Activated T-helper 2 cell treated with anti-CD3 and anti-CD28 coated beads, Interferon-gamma antibody, Interleukin-2, Interleukin-4, amounts not matched to agents 10 μg/mL and 5 μg/mL and 100 μg/mL, durations not matched to agents 14 hours and 24 hours and 36 hours (primary cell): ENCODE measurements at regions not wholly inside any gene's neighbourhood (a gene's known extent, or its start where the extent isn't known, plus 50 kb on each side); places are given as distances from the start of the nearest gene placed in this dataset.

Experiments
- DNase-seq: peaks from one replicate; pipeline ENCODE4 v3.0.0; 2021; ENCODE audit warnings: low spot score
- H3K27ac Mint-ChIP-seq: one replicate; pipeline ENCODE4 v1.8.0; 2021; ENCODE audit warnings: mixed read lengths
- H3K27me3 Mint-ChIP-seq: one replicate; pipeline ENCODE4 v1.8.0; 2021; ENCODE audit warnings: low read depth, mixed read lengths
- H3K36me3 Mint-ChIP-seq: one replicate; pipeline ENCODE4 v1.8.0; 2021; ENCODE audit warnings: low read depth, mixed read lengths
- H3K4me1 Mint-ChIP-seq: one replicate; pipeline ENCODE4 v1.8.0; 2021; ENCODE audit warnings: low read depth, mixed read lengths
- H3K4me3 Mint-ChIP-seq: one replicate; pipeline ENCODE4 v1.8.0; 2021; ENCODE audit warnings: low read depth, mild to moderate bottlenecking, moderate library complexity, mixed read lengths
- H3K9me3 Mint-ChIP-seq: one replicate; pipeline ENCODE4 v1.8.0; 2021; ENCODE audit warnings: mixed read lengths
- intact Hi-C: fragments of 100-400 bp; cut with micrococcal nuclease; formaldehyde crosslinking; loops from one replicate; pipeline ENCODE4 v1.15.1; 2023

DNA sequence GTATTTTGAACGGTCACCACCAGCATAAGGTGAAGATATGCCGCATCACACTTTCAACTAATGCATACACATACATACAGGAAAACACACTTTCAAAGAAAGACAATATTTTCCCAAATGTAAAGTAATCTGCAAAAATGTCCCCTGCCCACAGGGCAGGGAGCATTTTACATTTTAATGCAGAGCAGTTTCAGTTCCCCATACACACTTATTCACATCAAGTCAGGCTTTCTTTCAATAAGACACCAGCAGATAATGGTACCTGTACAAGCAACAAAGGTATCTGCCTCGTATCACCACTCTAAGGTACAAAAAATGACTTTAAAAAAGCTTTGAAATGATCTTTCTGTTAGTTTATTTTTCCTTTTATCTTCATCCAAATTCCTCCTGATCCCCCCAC, 247.1 kb upstream of the CCNG1 start:
- no peaks in the 10 kb centered on the region for H3K27me3 Mint-ChIP-seq
- H3K4me3 Mint-ChIP-seq = no peak overlapping the region
- no peaks in the 10 kb centered on the region for H3K36me3 Mint-ChIP-seq
- H3K27ac Mint-ChIP-seq = no peak overlapping the region
- no peaks in the 10 kb centered on the region for H3K4me1 Mint-ChIP-seq
- intact Hi-C loops = no loop called here
- no peak for DNase-seq
- peaks cover 15% of the 10 kb centered on the region for H3K9me3 Mint-ChIP-seq

- Mint-ChIP-seq H3K9me3 (peaks cover 10% of the 10 kb centered on the region), H3K4me1 (no peaks in the 10 kb centered on the region), H3K27me3 (no peaks in the 10 kb centered on the region), H3K4me3 (no peak overlapping the region), H3K36me3 (no peaks in the 10 kb centered on the region), H3K27ac (no peak overlapping the region)
- intact Hi-C loops = no loop called here
- no peak for DNase-seq
These were observed 246.6 kb upstream of the CCNG1 start for GRCh38 chr5:163190784-163191183.

GRCh38 chr5:163193886-163194285, 243.5 kb upstream of the CCNG1 start:
- intact Hi-C loops = no loop called here
- DNase-seq = no peak
- H3K27ac Mint-ChIP-seq = no peak overlapping the region
- H3K4me1 Mint-ChIP-seq = no peaks in the 10 kb centered on the region
- peaks cover 9% of the 10 kb centered on the region for H3K9me3 Mint-ChIP-seq
- no peak overlapping the region for H3K4me3 Mint-ChIP-seq
- H3K36me3 Mint-ChIP-seq = no peaks in the 10 kb centered on the region
- H3K27me3 Mint-ChIP-seq = no peaks in the 10 kb centered on the region

DNA sequence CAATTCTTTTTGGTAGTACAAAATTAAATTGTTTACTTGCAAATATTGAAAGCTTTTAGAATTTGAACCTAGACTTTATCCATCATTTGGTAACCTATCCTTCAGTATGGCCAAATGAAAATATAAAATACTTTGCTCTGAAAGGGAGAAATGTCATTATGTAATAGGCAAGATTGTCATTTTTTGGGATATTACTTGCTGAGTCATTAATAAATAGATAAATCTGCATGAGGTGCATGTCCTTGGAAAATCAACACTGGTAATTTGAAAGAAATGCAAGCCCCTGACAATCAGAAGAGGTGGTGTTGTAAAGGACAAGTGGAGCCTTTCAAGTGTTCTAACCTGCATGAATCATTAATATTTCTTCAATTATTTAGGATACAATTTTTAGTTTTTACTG, 231.8 kb upstream of the CCNG1 start:
- intact Hi-C loops = no loop called here
- DNase-seq = no peak
- Mint-ChIP-seq H3K9me3 (peaks cover 22% of the 10 kb centered on the region), H3K27ac (no peak overlapping the region), H3K36me3 (no peaks in the 10 kb centered on the region), H3K4me1 (no peaks in the 10 kb centered on the region), H3K4me3 (no peak overlapping the region), H3K27me3 (no peaks in the 10 kb centered on the region)

DNA sequence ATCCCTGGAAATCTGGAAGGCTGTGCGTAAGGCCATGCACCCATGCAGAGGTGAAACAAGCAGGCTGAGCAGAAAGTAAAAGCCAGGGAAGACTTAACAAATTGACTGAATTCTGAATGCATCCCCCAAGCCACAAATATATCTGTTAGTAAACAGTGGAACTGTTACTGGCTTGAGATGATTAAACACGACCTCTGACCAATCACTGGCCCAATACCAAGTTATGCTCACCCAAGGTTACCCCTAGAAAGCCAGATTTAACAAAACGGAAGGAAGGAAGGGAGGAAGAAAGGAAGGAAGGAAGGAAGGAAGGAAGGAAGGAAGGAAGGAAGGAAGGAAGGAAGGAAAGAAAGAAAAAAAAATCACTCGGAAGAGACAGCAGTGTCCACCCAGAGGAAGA, 215.8 kb upstream of the CCNG1 start:
- Mint-ChIP-seq H3K36me3 (no peaks in the 10 kb centered on the region), H3K4me1 (no peaks in the 10 kb centered on the region), H3K4me3 (no peak overlapping the region), H3K27me3 (no peaks in the 10 kb centered on the region), H3K27ac (no peak overlapping the region), H3K9me3 (no peaks in the 10 kb centered on the region)
- intact Hi-C loops = no loop called here
- DNase-seq = no peak

- no peaks in the 10 kb centered on the region for H3K27me3 Mint-ChIP-seq
- H3K4me1 Mint-ChIP-seq = no peaks in the 10 kb centered on the region
- no peak for DNase-seq
- no peak overlapping the region for H3K27ac Mint-ChIP-seq
- intact Hi-C loops = no loop called here
- H3K9me3 Mint-ChIP-seq = no peaks in the 10 kb centered on the region
- no peak overlapping the region for H3K4me3 Mint-ChIP-seq
- no peaks in the 10 kb centered on the region for H3K36me3 Mint-ChIP-seq
These were observed 214.4 kb upstream of the CCNG1 start for GRCh38 chr5:163222982-163223381.

GRCh38 chr5:163244445-163244987, 192.9 kb upstream of the CCNG1 start:
- intact Hi-C loops = no loop called here
- H3K4me1 Mint-ChIP-seq = no peaks in the 10 kb centered on the region
- DNase-seq = no peak
- H3K27me3 Mint-ChIP-seq = no peaks in the 10 kb centered on the region
- H3K4me3 Mint-ChIP-seq = no peak overlapping the region
- H3K9me3 Mint-ChIP-seq = peaks cover 7% of the 10 kb centered on the region
- H3K27ac Mint-ChIP-seq = no peak overlapping the region
- no peaks in the 10 kb centered on the region for H3K36me3 Mint-ChIP-seq

GRCh38 chr5:163245584-163245983, 191.8 kb upstream of the CCNG1 start:
- H3K4me3 Mint-ChIP-seq = no peak overlapping the region
- peaks cover 7% of the 10 kb centered on the region for H3K9me3 Mint-ChIP-seq
- intact Hi-C loops = no loop called here
- no peak overlapping the region for H3K27ac Mint-ChIP-seq
- no peak for DNase-seq
- no peaks in the 10 kb centered on the region for H3K36me3 Mint-ChIP-seq
- H3K27me3 Mint-ChIP-seq = no peaks in the 10 kb centered on the region
- H3K4me1 Mint-ChIP-seq = no peaks in the 10 kb centered on the region

DNA sequence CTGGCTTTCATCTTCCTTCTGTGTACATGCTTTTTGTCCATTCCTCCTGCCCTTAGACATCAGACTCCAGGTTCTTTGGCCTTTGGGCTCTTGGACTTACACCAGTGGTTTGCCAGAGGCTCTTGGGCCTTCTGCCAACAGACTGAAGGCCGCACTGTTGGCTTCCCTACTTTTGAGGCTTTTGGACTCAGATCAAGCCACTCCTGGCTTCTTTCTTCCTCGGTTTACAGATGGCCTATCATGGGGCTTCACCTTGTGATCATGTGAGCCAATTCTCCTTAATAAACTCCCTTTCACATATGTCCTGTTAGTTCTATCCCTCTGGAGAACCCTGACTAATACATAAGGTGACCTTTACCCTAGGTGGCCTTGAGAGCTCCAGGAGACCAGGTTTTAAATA, 189.1 kb upstream of the CCNG1 start:
- intact Hi-C loops = no loop called here
- no peak overlapping the region for H3K4me3 Mint-ChIP-seq
- DNase-seq = no peak
- no peaks in the 10 kb centered on the region for H3K4me1 Mint-ChIP-seq
- H3K9me3 Mint-ChIP-seq = no peaks in the 10 kb centered on the region
- H3K36me3 Mint-ChIP-seq = no peaks in the 10 kb centered on the region
- no peaks in the 10 kb centered on the region for H3K27me3 Mint-ChIP-seq
- H3K27ac Mint-ChIP-seq = no peak overlapping the region

DNA sequence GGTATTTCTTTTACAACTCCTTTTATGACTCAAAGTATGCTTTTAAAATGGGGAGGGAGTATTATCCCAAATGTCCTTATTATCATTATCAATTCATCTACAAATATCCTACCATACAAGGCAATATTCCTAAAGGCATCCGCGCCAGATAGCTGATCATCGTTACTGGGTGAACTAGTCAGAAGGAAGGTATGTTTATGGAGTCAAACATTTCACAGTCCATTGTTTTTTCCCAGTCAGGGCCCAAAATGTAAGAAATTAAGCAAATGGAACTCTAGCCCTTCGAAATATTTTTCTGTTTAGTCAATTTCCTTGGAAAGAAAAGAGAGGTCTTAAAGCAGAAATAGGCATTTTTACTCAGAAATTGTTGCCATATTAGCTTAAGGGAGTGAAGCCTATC, 188.5 kb upstream of the CCNG1 start:
- Mint-ChIP-seq H3K36me3 (no peaks in the 10 kb centered on the region), H3K4me3 (no peak overlapping the region), H3K27ac (no peak overlapping the region), H3K9me3 (no peaks in the 10 kb centered on the region), H3K27me3 (no peaks in the 10 kb centered on the region), H3K4me1 (no peaks in the 10 kb centered on the region)
- intact Hi-C loops = no loop called here
- DNase-seq = no peak

DNA sequence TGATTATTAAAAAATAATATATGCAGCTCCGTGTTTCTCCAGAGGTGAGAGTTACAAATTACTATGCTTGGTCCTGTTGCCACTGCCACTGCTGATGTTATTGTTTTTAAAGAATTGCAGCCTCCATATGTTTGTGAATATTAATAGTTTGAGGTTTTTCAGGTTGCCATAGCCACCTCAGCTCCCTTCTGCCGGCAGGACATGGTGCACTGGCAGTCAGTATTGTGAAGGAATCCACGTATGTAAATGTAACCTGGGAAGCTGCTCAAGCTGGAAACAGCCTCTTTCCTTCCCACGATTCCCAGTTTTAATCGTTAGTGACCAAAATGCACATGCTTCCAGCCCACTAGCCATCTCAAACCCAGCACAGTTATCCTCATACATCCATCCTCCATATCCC, 184.4 kb upstream of the CCNG1 start:
- intact Hi-C loops = no loop called here
- no peak for DNase-seq
- Mint-ChIP-seq H3K4me1 (no peaks in the 10 kb centered on the region), H3K27ac (no peak overlapping the region), H3K4me3 (no peak overlapping the region), H3K9me3 (no peaks in the 10 kb centered on the region), H3K36me3 (no peaks in the 10 kb centered on the region), H3K27me3 (no peaks in the 10 kb centered on the region)

DNA sequence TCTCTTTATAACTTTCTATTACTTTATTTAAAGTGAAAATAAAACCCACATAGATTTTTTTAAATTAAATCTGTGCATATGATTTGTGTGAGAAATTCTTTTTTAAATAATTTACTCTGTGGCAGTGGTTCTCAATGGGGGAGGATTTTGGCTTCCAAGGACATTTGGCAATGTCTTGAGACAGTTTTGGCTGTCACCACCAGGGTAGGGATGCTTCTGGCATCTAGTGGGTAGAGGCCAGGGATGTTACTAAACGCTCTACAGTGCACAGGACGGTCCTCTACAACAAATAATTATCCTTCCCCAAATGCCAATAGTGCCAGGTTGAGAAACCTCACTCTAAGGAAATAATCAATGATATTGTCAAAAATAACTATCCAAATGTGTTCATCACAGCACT, 177.9 kb upstream of the CCNG1 start:
- Mint-ChIP-seq H3K9me3 (no peaks in the 10 kb centered on the region), H3K36me3 (no peaks in the 10 kb centered on the region), H3K27ac (no peak overlapping the region), H3K4me1 (no peaks in the 10 kb centered on the region), H3K4me3 (no peak overlapping the region), H3K27me3 (no peaks in the 10 kb centered on the region)
- no peak for DNase-seq
- intact Hi-C loops = no loop called here

DNA sequence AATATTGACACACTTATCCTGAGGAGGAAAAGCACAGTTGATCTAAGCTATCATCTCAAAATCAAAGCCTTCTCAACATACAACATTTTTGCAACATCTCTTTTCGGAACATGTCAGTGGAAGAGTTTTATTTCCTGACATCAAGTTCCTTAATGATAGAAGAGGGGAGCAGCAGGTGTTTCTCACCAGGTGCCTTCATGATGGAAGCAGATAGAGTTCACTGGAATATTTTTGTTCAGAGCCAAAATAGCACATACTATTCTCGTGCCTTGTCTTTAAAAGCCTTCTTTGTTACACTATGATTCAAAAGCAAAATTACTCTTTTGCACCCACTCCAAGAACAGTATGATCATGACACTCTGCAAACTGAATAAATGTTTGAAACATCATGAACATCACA, 176.9 kb upstream of the CCNG1 start:
- Mint-ChIP-seq H3K4me3 (no peak overlapping the region), H3K9me3 (no peaks in the 10 kb centered on the region), H3K27ac (no peak overlapping the region), H3K27me3 (no peaks in the 10 kb centered on the region), H3K36me3 (no peaks in the 10 kb centered on the region), H3K4me1 (no peaks in the 10 kb centered on the region)
- intact Hi-C loops = no loop called here
- DNase-seq = no peak

- no peak overlapping the region for H3K4me3 Mint-ChIP-seq
- no peaks in the 10 kb centered on the region for H3K27me3 Mint-ChIP-seq
- no peak overlapping the region for H3K27ac Mint-ChIP-seq
- H3K9me3 Mint-ChIP-seq = no peaks in the 10 kb centered on the region
- intact Hi-C loops = no loop called here
- H3K36me3 Mint-ChIP-seq = no peaks in the 10 kb centered on the region
- no peak for DNase-seq
- H3K4me1 Mint-ChIP-seq = no peaks in the 10 kb centered on the region
These were observed 176.4 kb upstream of the CCNG1 start for GRCh38 chr5:163260961-163261360.
